Gastrocnemius medialis (tissue), 4 donors: ENCODE measurements at regions not wholly inside any gene's neighbourhood (a gene's known extent, or its start where the extent isn't known, plus 50 kb on each side); places are given as distances from the start of the nearest gene placed in this dataset.

ENCODE experiments used
- POLR2A ChIP-seq, 2 donors: fragments of 450-650 bp; IDR thresholded peaks; one replicate each; pipeline ENCODE4 v1.6.1; 2017; ENCODE audit warnings: antibody characterized with exemption in 2 of 2, mild to moderate bottlenecking in 2 of 2, moderate library complexity in 2 of 2
- TF ChIP-seq, protein P1 (sequence below), 5 experiments: fragments of 450-650 bp in 3 of 5; fragments of 200-600 bp in 2 of 5; sonication (generic) in 2 of 5; IDR thresholded peaks in 4 of 5; conservative IDR thresholded peaks in 1 of 5; 1 replicate in 4 of 5; 2 replicates in 1 of 5; pipeline ENCODE4 v1.5.1; 2016 to 2019; ENCODE audit warnings: antibody characterized with exemption in 5 of 5, mild to moderate bottlenecking in 3 of 5, moderate library complexity in 3 of 5

DNA sequence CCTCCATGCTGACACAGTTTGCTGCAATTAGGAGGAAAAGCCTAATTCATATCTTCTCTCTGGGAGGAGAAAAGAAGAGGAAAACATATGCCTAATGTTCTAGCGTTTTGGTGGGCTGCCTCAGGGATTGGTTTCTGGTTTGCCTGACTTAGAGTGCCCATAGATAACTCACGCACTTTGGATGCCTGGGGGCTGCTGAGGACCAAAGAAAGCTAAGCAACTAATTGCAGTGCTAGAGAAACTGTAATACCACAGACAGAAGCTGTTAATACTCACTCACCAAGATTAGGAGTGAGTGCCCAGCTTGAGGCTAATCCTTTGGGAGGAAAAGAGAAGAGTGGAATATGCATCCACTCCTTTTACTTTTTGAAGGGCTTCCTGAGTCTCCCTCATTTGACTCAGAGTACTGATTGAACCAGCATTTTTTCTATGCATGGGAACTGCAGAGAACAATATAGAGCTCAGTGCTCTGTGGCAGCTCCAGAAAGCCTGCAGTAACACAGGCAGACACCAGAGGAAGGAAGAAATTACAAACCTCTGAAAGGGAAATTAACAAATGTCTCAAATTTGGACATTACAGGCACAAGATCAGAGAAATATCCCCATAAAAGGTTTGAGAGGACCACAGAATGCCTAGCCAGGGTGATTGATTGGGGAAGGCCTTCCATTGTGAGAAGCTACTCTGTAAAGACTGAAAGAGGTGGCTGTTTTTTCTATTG lies 666.4 kb downstream of the OLFM4 start:
- TF ChIP-seq, protein P1, sequence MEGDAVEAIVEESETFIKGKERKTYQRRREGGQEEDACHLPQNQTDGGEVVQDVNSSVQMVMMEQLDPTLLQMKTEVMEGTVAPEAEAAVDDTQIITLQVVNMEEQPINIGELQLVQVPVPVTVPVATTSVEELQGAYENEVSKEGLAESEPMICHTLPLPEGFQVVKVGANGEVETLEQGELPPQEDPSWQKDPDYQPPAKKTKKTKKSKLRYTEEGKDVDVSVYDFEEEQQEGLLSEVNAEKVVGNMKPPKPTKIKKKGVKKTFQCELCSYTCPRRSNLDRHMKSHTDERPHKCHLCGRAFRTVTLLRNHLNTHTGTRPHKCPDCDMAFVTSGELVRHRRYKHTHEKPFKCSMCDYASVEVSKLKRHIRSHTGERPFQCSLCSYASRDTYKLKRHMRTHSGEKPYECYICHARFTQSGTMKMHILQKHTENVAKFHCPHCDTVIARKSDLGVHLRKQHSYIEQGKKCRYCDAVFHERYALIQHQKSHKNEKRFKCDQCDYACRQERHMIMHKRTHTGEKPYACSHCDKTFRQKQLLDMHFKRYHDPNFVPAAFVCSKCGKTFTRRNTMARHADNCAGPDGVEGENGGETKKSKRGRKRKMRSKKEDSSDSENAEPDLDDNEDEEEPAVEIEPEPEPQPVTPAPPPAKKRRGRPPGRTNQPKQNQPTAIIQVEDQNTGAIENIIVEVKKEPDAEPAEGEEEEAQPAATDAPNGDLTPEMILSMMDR (IDR thresholded peaks at IDR 0.05 in 4 of 5, conservative IDR thresholded peaks at IDR 0.05 in 1 of 5): no peak
- TF ChIP-seq POLR2A (IDR thresholded peaks at IDR 0.05): no peak
